Body of pancreas (tissue), 4 donors: ENCODE measurements at regions not wholly inside any gene's neighbourhood (a gene's known extent, or its start where the extent isn't known, plus 50 kb on each side); places are given as distances from the start of the nearest gene placed in this dataset.
"Not testable (repeated sequence)": the region's sequence is repeated elsewhere in the genome, so short reads cannot be mapped to it uniquely, and the experiment has no call there.

ENCODE experiments used
- ATAC-seq: fragments of 150-250 bp; one replicate; pipeline ENCODE4 v1.9.1; 2016
- DNase-seq, 4 donors: peaks; one replicate each; pipeline ENCODE4 v3.0.0-alpha.2; 2019
- H3K27ac ChIP-seq, 4 donors: fragments of 200-600 bp; sonication (generic); 1 replicate in 3 of 4; 2 replicates in 1 of 4; pipeline versions ENCODE4 v1.5.1 to v1.6.1; 2016 to 2019; ENCODE audit warnings: mild to moderate bottlenecking in 1 of 4, mixed read lengths in 1 of 4, moderate library complexity in 1 of 4
- H3K27me3 ChIP-seq, 2 donors: fragments of 200-600 bp; sonication (generic); one replicate each; pipeline ENCODE4 v1.6.0; 2016; ENCODE audit warnings: mild to moderate bottlenecking in 1 of 2
- H3K36me3 ChIP-seq, 2 donors: fragments of 200-600 bp; sonication (generic); replicated peaks in 1 of 2; 2 replicates each; pipeline ENCODE4 v1.5.1; 2016; ENCODE audit warnings: low read depth in 2 of 2; ENCODE audit not compliant: insufficient read depth in 1 of 2
- H3K4me1 ChIP-seq: fragments of 200-600 bp; sonication (generic); one replicate; pipeline ENCODE4 v1.6.0; 2016
- H3K4me3 ChIP-seq, 2 donors: fragments of 200-600 bp; sonication (generic); 1 replicate in 1 of 2; 2 replicates in 1 of 2; pipeline ENCODE4 v1.5.1; 2016 to 2019
- H3K9me3 ChIP-seq, 3 donors: fragments of 200-600 bp; sonication (generic); 1 replicate in 2 of 3; 2 replicates in 1 of 3; pipeline ENCODE4 v1.5.1; 2016
- CTCF ChIP-seq, 7 experiments: fragments of 450-650 bp in 4 of 7; fragments of 200-600 bp in 3 of 7; sonication (generic) in 3 of 7; IDR thresholded peaks; one replicate each; pipeline ENCODE4 v1.5.1; 2016 to 2019; ENCODE audit warnings: antibody characterized with exemption in 7 of 7
- POLR2A ChIP-seq, 3 donors: fragments of 450-650 bp; IDR thresholded peaks; one replicate each; pipeline ENCODE4 v1.6.1; 2016; ENCODE audit warnings: antibody characterized with exemption in 3 of 3, mild to moderate bottlenecking in 2 of 3
- WGBS, 2 donors: methylation state at CpG; one replicate each; pipeline ENCODE4 v1.1.5; 2017; 5-methylcytosine and 5-hydroxymethylcytosine counted together
- intact Hi-C: fragments of 100-400 bp; cut with DNase I; formaldehyde crosslinking; loops from one replicate; pipeline ENCODE4 v1.15.1; 2023

DNA sequence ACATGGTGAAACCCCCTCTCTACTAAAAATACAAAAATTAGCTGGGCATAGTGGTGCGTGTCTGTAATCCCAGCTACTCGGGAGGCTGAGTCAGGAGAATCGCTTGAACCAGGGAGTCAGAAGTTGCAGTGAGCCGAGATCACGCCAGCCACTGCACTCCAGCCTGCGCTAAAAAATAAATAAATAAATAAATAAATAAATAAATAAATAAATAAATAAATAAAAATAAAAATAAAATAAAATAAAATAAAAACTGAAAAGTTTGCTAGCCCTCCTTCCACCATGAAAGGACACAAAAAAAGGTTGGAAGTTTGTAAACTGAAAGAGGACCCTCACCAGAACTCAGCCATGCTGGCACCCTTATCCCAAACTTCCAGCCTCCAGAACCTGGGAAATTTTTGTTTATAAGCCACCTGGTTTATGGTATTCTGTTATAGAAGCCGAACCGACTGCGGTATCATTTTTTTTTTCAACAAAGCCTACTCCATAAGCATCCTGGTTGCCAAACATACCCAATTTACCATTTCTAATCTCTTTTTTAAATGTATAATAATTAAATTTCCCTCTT is 448.2 kb downstream of the SEMA3D start:
- Histone ChIP-seq H3K4me3 (no peak overlapping the region), H3K27me3 (no peaks in the 10 kb centered on the region), H3K9me3 (no peaks in the 10 kb centered on the region), H3K4me1 (no peaks in the 10 kb centered on the region), H3K36me3 (no peaks in the 10 kb centered on the region), H3K27ac (no peak overlapping the region)
- ATAC-seq (no peak), DNase-seq (no peak)
- TF ChIP-seq CTCF (IDR thresholded peaks at IDR 0.05) (no peak), POLR2A (IDR thresholded peaks at IDR 0.05) (no peak)
- intact Hi-C loops: no loop called here
- 69 to 72% methylated on average over 9 of the region's 9 CpGs for WGBS, 2 donors

DNA sequence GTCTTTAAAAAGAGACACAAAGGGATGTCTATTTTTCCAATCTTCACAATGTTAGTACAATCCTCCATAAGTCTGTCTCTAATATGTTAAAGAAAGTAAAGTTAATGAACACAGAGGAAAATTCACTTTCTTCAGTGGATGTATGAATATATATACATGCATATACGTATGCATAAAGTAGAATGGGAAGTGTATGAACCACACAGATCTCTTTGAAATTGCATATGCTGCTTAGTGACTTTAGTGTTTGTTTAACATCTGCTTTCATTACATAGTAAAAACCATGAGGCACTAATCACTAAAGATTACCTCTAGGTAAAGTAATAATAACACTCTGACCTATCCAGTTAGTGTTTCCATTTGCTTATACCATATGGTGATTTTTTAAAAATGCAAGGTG is 451.2 kb downstream of the SEMA3D start:
- 54 to 67% methylated on average over 1 of the region's 1 CpG for WGBS, 2 donors
- ATAC-seq: no peak
- no peaks in the 10 kb centered on the region for H3K36me3 ChIP-seq
- no peaks in the 10 kb centered on the region for H3K9me3 ChIP-seq
- no peaks in the 10 kb centered on the region for H3K27me3 ChIP-seq
- no peak for DNase-seq
- TF ChIP-seq POLR2A (IDR thresholded peaks at IDR 0.05) (no peak), CTCF (IDR thresholded peaks at IDR 0.05) (no peak)
- H3K4me3 ChIP-seq: no peak overlapping the region
- H3K27ac ChIP-seq: no peak overlapping the region
- no peaks in the 10 kb centered on the region for H3K4me1 ChIP-seq
- intact Hi-C loops: no loop called here

DNA sequence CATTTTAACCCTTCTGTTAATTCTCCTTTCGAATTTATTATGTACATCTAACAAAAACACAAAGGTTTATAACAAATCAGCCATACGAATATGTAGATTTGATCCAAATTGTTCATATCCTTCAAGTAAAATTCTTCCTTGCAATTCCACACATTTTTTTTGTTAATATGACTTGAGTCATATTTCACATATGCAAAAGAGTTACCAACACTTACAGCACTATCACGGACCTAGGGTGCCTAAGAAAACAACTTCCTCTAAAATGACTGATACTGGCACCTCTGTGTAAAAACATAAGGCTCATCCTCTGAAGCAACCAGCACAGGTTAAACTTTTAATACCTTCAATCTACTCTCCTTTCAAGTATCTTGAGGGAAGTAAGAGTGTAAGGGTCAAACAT is 451.8 kb downstream of the SEMA3D start:
- H3K4me1 ChIP-seq: no peaks in the 10 kb centered on the region
- H3K4me3 ChIP-seq: no peak overlapping the region
- intact Hi-C loops: no loop called here
- H3K9me3 ChIP-seq: no peaks in the 10 kb centered on the region
- no peak overlapping the region for H3K27ac ChIP-seq
- no peak for ATAC-seq
- no peak for DNase-seq
- no peaks in the 10 kb centered on the region for H3K36me3 ChIP-seq
- no peaks in the 10 kb centered on the region for H3K27me3 ChIP-seq
- TF ChIP-seq CTCF (IDR thresholded peaks at IDR 0.05) (no peak), POLR2A (IDR thresholded peaks at IDR 0.05) (no peak)
- WGBS, 2 donors: 46 to 54% methylated on average over 3 of the region's 3 CpGs

DNA sequence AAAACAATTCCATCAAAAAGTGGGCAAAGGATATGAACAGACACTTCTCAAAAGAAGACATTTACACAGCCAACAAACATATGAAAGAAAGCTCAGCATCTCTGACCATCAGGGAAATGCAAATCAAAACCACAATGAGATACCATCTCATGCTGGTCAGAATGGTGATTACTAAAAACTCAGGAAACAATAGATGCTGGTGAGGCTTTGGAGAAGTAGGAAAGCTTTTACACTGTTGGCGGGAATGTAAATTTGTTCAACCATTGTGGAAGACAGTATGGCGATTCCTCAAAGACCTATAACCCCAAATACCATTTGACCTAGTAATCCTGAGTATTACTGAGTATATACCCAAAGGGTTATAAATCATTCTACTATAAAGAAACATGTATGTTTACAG is 452.9 kb downstream of the SEMA3D start:
- DNase-seq, H3K27me3 ChIP-seq, H3K36me3 ChIP-seq, H3K4me1 ChIP-seq, H3K27ac ChIP-seq, intact Hi-C loops, H3K4me3 ChIP-seq, H3K9me3 ChIP-seq, ATAC-seq: not testable (repeated sequence)
- WGBS, 2 donors: 47 to 66% methylated on average over 2 of the region's 2 CpGs

DNA sequence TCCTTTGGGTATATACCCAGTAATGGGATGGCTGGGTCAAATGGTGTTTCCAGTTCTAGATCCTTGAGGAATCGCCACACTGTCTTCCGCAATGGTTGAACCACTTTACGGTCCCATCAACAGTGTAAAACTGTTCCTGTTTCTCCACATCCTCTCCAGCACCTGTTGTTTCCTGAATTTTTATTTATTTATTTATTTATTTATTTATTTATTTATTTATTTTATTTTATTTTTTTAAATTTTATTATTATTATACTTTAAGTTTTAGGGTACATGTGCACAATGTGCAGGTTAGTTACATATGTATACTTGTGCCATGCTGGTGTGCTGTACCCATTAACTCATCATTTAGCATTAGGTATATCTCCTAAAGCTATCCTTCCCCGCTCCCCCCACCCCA is 456.0 kb downstream of the SEMA3D start:
- intact Hi-C loops, H3K4me1 ChIP-seq, H3K27me3 ChIP-seq, DNase-seq, H3K36me3 ChIP-seq, ATAC-seq, H3K9me3 ChIP-seq, H3K4me3 ChIP-seq, H3K27ac ChIP-seq: not testable (repeated sequence)
- 82 to 94% methylated on average over 4 of the region's 4 CpGs for WGBS, 2 donors

- H3K36me3 ChIP-seq: no peaks in the 10 kb centered on the region
- intact Hi-C loops: no loop called here
- ATAC-seq (no peak), DNase-seq (no peak)
- H3K27me3 ChIP-seq: no peaks in the 10 kb centered on the region
- 32 to 34% methylated on average over 1 of the region's 1 CpG for WGBS, 2 donors
- H3K4me1 ChIP-seq: no peaks in the 10 kb centered on the region
- H3K4me3 ChIP-seq: no peak overlapping the region
- no peak overlapping the region for H3K27ac ChIP-seq
- H3K9me3 ChIP-seq: no peaks in the 10 kb centered on the region
- TF ChIP-seq POLR2A (IDR thresholded peaks at IDR 0.05): no peak
- TF ChIP-seq CTCF (IDR thresholded peaks at IDR 0.05): no peak
Observed at GRCh38 chr7:84729284-84729683, 457.6 kb downstream of the SEMA3D start.
